ENCODE measurements at regions not wholly inside any gene's neighbourhood (a gene's known extent, or its start where the extent isn't known, plus 50 kb on each side); places are given as distances from the start of the nearest gene placed in this dataset.

DNA sequence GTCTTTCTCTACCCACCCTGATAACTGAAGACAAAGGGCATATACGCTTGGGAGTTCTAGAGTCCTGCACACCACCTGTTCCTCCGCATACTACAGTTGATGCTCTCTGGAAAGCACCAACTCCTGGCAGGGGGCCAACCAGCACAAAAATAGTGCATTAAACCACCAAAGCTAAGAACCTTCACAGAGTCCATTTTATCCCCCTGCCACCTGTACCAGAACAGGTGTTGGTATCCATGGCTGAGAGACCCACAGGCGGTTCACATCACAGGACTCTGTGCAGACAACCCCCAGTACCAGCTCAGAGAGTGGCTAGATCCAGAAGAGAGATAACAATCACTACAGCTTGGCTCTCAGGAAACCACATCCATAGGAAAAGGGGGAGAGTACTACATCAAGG is 114.4 kb upstream of the POU1F1 start:
- DNase-seq = no peak

DNA sequence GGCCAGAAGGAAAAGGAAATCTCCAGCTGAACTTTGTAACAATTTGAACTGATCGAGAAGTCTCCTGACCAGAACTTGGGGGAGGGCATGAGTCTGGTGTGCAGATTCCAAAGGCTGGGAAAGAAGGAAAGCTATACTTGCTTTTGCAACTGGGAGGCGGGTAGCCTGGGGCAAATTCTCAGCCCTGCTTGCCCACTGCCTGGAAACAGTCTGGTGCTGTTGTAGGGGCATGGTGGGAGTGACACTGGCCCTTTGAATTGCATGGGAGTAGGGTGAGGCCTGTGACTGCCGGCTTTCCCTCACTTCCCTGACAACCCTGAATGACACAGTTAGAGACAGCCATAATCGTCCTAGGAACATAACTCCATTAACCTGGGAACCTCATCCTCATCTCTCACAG is 114.0 kb upstream of the POU1F1 start:
- no peak for DNase-seq

DNA sequence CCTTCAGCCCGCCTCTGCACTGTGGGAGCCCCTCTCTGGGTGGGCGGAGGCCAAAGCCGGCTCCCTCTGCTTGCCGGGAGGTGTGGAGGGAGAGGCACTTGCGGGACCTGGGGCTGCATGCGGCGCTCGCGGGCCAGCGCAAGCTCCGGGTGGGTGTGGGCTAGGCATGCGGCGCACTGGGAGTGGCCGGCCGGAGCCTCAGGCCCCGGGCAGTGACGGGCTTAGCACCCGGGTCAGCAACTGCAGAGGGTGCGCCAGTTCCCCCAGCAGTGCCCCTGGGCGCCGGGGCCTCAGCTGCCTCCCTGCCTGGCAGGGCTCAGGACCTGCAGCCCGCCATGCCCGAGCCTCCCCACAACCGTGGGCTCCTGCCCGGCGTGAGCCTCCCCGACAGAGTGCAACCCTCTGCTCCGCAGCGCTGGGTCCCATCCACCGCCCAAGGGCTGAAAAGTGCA is 98.9 kb upstream of the POU1F1 start:
- no peak for DNase-seq

DNA sequence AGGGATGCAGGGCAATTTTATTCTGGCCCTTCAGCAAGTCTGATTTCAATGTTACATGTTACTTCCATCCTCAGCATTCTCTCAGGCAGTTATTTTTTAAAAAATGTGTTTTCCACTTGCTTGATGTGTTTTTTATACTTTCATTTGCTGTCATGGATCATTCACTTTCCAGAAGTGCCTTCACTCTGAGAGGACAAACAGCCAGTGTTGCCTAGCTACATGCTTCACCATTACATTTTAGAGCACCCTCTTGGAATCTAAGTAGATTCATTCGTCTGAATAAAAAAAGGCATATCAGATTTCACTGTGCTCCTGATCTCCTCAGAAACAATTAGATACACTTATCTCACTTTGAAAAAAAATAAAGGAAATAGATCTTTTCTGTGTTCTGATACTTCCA is 93.6 kb upstream of the POU1F1 start:
- DNase-seq = no peak

GRCh38 chr3:87367736-87368135 is 91.4 kb upstream of the POU1F1 start:
- no peak for DNase-seq

DNA sequence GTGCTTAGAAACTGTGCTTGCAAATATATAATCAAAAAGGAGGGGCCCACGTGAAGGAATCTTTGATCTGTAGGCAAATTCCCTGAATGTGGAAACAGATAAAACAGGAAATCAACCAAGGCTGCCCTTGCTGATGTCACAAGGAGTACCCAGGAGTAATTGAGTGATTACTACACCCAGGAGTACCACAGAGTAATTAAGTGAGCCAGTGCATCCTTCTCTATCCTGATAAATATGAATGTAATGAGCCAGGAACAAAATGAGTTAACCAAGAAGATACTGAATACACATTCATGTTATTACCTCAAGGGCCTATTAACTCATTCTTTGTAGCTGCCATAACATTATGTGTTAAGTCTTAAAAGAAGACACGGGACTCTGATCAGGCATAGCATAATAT is 87.3 kb upstream of the POU1F1 start:
- DNase-seq = no peak

DNA sequence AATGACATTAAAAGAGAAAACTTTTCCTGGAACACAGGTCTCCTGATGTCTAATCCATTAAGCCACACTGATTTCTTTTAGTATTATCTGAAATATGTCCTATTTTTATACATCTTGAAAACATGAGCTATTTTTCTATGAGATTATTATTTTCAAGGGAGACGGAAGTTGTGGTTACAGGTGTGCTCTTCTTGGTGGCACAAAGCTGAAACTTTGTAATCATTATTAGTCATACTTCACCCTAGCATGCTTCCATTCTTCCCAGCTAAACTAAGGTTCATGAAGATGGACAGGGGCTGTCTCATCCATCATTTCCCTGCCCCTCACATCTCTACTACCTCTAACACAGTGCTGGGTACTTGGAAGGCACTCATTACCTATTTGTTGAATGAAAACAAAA is 85.6 kb upstream of the POU1F1 start:
- no peak for DNase-seq

DNA sequence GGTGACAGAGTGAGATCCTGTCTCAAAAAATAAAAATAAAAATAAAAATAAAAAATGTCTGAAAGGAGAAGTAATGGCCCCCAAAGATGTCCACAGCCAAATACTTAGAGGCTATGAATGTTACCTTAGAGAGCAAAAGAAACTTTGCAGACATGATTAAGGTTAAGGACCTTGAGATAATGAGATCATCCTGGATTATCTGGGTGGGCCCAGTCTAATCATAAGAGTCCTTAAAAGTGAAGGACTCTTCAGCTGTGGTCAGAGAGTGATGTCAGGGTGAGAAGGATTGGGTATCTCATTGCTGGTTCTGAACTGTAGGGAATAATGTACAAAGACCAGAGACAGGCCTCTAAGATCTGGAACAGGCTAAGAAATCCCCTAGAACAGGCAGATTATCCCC is 84.9 kb upstream of the POU1F1 start:
- no peak for DNase-seq

GRCh38 chr3:87359826-87360225 is 83.4 kb upstream of the POU1F1 start:
- DNase-seq = no peak

DNA sequence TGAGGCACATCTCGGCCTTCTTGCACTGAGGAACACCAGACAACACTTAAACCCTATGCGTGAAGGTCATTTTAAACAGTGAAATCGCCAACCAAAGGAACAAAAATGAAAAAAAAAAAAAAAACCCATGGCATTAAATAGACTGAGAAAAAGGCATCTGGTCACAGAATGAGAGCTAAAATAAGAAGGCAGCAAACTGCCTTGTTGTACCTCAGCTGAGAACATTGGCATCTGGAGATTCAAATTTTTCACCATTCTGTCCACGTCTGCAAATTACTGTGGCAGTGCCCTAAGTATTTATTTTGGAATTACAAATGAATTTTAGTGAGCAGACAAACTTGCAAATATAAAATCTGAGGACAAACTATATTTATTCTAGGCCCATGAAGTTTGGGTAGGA is 82.6 kb upstream of the POU1F1 start:
- DNase-seq = no peak

DNA sequence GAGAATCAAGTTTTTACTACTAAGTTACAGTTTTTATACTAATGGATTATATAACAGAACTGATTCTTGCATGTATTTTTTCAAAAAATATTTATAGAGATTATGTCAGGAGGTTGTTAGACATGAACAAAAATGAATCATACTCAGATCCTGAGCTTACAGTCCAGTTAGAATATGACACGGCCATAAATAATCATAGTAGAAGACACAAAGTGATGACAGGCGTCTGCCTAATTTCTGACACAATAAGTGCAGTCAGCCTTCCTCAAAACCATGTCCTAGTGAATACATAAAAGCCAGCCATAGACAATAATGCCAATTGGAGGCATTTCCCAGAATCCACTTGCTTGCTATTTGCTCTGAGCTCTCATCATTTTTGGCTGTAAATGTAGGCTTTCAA is 81.7 kb upstream of the POU1F1 start:
- DNase-seq = no peak

- no peak for DNase-seq
These were observed 78.0 kb upstream of the POU1F1 start for GRCh38 chr3:87354398-87354797.

DNA sequence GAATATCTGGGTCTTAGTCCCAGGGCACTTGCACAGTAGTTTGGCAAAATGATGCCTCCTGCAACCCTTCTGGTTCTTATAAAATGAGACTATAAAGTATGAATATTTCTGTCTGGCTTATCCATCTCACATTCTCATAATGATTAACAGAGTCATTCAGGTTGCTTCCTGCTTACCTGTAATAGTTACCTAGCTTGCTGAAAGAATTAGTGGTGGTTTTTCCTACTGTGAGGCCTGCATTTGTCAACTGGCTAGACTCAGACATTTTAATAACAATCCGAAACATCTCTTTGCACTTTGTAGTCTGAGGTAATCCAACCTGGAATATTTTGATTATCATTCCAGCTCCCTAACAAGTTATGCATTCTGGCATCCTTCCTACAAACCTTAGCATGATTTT is 75.6 kb upstream of the POU1F1 start:
- no peak for DNase-seq

GRCh38 chr3:87350367-87351199 is 74.2 kb upstream of the POU1F1 start:
- DNase-seq = peak; percentile 14

GRCh38 chr3:87349833-87350232 is 73.4 kb upstream of the POU1F1 start:
- no peak for DNase-seq

DNA sequence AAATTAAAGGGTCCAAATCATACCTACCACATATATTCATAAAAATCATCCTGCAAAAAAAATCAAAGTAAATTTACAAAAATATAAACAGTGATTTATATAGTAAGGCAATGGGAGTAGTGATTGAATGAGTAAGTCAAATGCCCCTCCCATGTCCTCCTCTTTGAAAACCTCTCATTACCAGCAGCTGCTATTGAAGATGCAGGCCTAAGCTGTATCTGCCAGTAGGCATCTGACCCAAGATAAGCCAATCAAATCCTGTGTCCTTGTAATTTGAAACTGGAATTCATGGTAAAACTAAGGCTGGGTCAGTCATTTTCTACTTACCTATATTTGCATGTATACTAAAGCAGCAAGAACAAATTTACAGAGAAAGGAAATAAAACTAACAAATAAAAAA is 60.4 kb upstream of the POU1F1 start:
- no peak for DNase-seq

DNA sequence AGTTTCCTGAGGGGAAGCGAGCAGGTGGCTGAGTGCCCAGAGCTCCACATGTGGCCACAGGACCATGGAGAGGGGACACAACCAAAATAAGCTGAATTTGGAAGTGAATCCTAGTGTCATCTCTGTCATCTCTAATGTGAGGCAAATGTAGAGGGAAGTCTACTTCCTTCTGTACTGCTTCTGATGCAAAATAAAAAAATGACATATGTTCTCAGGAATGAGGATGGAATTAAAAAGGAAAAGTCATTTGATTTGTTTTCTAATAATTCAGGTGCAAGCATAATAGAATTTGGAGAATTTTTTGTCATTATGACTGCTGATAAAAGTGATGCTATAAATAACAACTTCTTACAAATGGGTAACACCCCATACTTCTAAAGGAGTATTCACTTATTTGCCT is 59.5 kb upstream of the POU1F1 start:
- DNase-seq = no peak

- DNase-seq = no peak
These were observed 57.1 kb upstream of the POU1F1 start for GRCh38 chr3:87333393-87333892.

- no peak for DNase-seq
These were observed 56.4 kb upstream of the POU1F1 start for GRCh38 chr3:87332789-87333188.

DNA sequence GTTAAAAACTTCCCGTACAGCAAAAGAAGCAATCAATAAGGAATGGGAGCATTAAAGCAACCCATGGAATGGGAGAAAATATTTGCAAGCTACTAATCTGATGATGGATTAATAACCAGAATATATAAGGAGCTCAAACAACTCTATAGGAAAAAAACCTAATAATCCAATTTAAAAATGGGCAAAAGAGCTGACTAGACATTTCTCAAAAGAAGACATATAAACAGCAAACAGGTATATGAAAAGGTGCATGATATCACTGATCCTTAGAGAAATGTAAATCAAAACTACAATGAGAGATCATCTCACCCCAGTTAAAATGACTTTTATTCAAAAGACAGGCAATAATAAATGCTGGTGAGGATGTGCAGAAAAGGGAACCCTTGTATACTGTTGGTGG is 52.7 kb upstream of the POU1F1 start:
- no peak for DNase-seq
